ENCODE measurements at regions not wholly inside any gene's neighbourhood (a gene's known extent, or its start where the extent isn't known, plus 50 kb on each side); places are given as distances from the start of the nearest gene placed in this dataset.

DNA sequence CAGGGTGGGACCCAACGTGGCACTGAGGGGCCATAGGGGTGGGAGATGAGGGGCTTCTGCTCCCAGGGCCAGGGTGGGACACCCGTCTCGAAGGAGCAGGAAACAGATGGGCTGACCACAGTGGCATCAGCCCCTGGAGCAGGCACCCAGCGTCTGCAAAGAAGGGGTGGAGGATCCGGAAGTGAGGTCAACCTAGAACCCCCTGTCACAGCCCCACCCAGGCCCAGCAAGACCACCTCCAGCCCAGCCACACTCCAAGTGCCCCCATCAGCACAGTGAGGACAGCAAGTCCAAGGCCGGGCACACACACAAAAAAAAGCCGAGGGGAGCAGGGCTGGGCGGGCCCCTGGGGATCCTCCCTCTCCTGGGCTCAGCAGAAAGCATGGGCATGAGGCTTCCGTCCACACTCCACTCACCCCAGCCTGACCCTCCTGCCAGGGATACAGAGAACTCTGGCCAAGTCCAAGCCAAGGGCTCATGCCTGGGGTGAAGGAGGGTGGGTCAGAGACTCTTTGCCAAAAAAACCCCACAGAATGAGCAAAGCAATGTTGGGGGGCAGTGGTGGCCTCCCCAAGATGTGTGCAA lies 111.0 kb downstream of the FOXL3 start:
- CTCF ChIA-PET, result no interaction called here
- H3K4me3 Mint-ChIP-seq (ENCODE audit: low read depth, unreplicated experiment), result no peak overlapping the region

DNA sequence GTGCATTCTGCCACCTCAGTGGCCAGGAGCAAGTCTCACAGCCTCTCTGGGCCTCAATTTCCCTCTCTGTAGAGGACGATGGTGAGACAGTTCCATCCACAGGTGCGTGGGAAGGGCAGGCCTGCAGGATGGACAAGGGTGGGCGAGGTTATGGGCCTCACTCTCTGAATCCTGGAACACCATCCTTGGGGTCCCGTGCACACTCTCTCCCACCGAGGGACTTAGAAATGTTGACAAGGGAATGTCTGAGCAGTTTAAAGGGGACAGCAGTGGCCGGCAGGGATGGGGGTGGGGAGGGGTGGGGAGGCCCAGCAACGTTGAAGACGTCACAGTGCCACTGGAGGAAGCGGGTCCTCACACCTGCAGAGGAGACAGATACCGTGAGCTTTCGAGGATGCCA lies 111.5 kb downstream of the FOXL3 start:
- H3K36me3 Mint-ChIP-seq (ENCODE audit: insufficient read depth, unreplicated experiment), result no peaks in the 10 kb centered on the region
- BruUV-seq (replicated peaks), result no TSS peak
- no peak overlapping the region for H3K4me3 Mint-ChIP-seq (ENCODE audit: low read depth, unreplicated experiment)
- no peak overlapping the region for H3K27ac Mint-ChIP-seq (ENCODE audit: unreplicated experiment)
- peaks cover 86% of the 10 kb centered on the region for H3K27me3 Mint-ChIP-seq (ENCODE audit: unreplicated experiment)
- TF ChIP-seq, protein P1, sequence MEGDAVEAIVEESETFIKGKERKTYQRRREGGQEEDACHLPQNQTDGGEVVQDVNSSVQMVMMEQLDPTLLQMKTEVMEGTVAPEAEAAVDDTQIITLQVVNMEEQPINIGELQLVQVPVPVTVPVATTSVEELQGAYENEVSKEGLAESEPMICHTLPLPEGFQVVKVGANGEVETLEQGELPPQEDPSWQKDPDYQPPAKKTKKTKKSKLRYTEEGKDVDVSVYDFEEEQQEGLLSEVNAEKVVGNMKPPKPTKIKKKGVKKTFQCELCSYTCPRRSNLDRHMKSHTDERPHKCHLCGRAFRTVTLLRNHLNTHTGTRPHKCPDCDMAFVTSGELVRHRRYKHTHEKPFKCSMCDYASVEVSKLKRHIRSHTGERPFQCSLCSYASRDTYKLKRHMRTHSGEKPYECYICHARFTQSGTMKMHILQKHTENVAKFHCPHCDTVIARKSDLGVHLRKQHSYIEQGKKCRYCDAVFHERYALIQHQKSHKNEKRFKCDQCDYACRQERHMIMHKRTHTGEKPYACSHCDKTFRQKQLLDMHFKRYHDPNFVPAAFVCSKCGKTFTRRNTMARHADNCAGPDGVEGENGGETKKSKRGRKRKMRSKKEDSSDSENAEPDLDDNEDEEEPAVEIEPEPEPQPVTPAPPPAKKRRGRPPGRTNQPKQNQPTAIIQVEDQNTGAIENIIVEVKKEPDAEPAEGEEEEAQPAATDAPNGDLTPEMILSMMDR (IDR thresholded peaks at IDR 0.05; ENCODE audit: unreplicated experiment), result no peak
- intact Hi-C loops (cut with micrococcal nuclease; ENCODE audit: unreplicated experiment), result no loop called here
- no peak for DNase-seq
- H3K4me1 Mint-ChIP-seq (ENCODE audit: low read depth, unreplicated experiment), result no peaks in the 10 kb centered on the region
- H3K9me3 Mint-ChIP-seq (ENCODE audit: low read depth, unreplicated experiment), result peaks cover 18% of the 10 kb centered on the region
- CTCF ChIA-PET, result no interaction called here

More for the DNA sequence above, 111.0 kb downstream of the FOXL3 start:
- Mint-ChIP-seq H3K4me1 (ENCODE audit: low read depth, unreplicated experiment) (no peaks in the 10 kb centered on the region), H3K9me3 (ENCODE audit: low read depth, unreplicated experiment) (peaks cover 22% of the 10 kb centered on the region), H3K27ac (ENCODE audit: unreplicated experiment) (no peak overlapping the region), H3K36me3 (ENCODE audit: insufficient read depth, unreplicated experiment) (no peaks in the 10 kb centered on the region), H3K27me3 (ENCODE audit: unreplicated experiment) (peaks cover 84% of the 10 kb centered on the region)
- no TSS peak for BruUV-seq (replicated peaks)
- TF ChIP-seq, protein P1 (IDR thresholded peaks at IDR 0.05; ENCODE audit: unreplicated experiment), result no peak
- no peak for DNase-seq
- intact Hi-C loops (cut with micrococcal nuclease; ENCODE audit: unreplicated experiment), result no loop called here

DNA sequence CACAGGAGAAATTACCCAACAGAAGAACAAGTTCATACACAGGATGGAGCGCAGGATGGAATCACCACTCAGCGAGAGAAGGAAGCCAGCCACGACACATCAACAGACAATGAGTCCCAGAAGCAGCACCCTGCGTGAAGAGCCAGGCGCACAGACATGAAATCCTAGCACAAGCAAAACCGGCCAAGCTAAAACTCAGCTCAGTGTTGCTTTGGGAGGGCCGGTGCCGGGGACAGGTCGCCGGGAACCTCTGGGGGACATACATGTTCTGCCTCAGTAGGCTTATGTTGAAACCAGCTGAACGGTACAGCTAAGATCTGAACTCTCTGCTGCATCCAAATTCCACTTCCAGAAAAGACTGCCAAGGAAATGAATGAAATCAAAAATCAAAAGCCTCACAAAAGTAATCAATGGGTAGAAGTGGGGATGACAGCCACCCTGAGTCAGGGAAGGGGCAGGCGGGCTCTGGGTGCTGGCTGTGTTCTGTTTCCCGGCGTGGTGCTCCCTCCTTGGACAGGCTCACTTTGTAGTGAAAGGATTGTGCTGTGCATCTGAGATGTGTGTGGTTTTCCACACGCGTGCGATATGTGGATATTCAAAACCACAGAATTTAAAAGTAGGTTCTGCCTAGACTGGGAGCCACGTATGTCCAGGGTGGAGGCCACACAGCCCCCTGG lies 114.7 kb downstream of the PDGFA start:
- intact Hi-C loops (cut with micrococcal nuclease; ENCODE audit: unreplicated experiment), result no loop called here
- no peaks in the 10 kb centered on the region for H3K4me1 Mint-ChIP-seq (ENCODE audit: low read depth, unreplicated experiment)
- H3K4me3 Mint-ChIP-seq (ENCODE audit: low read depth, unreplicated experiment), result no peak overlapping the region
- no peaks in the 10 kb centered on the region for H3K36me3 Mint-ChIP-seq (ENCODE audit: insufficient read depth, unreplicated experiment)
- peaks cover 3% of the 10 kb centered on the region for H3K9me3 Mint-ChIP-seq (ENCODE audit: low read depth, unreplicated experiment)
- TF ChIP-seq, protein P1 (IDR thresholded peaks at IDR 0.05; ENCODE audit: unreplicated experiment), result no peak
- no TSS peak for BruUV-seq (replicated peaks)
- H3K27ac Mint-ChIP-seq (ENCODE audit: unreplicated experiment), result no peak overlapping the region
- DNase-seq, result no peak
- CTCF ChIA-PET, result no interaction called here
- H3K27me3 Mint-ChIP-seq (ENCODE audit: unreplicated experiment), result peaks cover 98% of the 10 kb centered on the region

DNA sequence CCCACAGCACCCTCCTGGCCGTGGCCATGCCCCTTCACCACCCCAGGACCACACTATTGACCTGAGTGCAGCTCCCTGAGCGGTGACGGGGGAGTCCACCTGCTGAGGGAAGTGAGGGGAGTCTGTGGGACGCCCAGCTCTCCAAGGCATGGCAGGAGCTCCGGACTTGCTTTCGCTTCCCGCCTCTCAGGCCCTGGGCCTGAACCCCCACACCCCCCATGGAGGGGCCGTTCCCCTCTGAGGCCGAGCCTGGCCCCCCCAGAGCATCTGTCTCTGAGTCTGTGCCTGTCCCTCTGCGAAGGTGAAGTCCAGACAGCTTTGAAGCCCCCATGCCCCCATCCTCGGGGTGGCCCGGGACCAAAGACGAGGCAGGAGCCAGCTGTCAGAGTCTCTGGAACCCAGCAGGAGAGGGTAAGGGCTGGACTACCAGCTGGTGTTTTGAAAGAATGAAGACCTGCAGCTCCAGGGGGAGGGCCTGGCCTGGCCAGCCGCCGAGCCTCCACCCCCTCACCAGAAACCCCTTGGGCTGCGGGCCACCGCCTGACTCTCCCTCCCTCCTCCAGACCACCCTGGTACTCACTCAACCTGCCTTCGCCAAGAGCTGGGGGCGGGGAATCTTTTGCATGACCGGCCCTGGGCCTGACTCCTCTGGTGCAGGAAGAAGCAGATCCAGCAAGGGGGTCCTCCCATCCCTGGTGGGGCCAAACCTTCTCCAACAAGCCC lies 114.0 kb downstream of the PDGFA start:
- TF ChIP-seq, protein P1 (IDR thresholded peaks at IDR 0.05; ENCODE audit: unreplicated experiment), result no peak
- H3K9me3 Mint-ChIP-seq (ENCODE audit: low read depth, unreplicated experiment), result peaks cover 3% of the 10 kb centered on the region
- H3K27ac Mint-ChIP-seq (ENCODE audit: unreplicated experiment), result no peak overlapping the region
- BruUV-seq (replicated peaks), result no TSS peak
- intact Hi-C loops (cut with micrococcal nuclease; ENCODE audit: unreplicated experiment), result no loop called here
- peaks cover 96% of the 10 kb centered on the region for H3K27me3 Mint-ChIP-seq (ENCODE audit: unreplicated experiment)
- CTCF ChIA-PET, result interaction anchor here (0.5 kb wide), 1 partner anchor 9 kb away, joined by 10 read pairs; no protein-coding TSS in a partner anchor
- H3K4me3 Mint-ChIP-seq (ENCODE audit: low read depth, unreplicated experiment), result no peak overlapping the region
- no peak for DNase-seq
- no peaks in the 10 kb centered on the region for H3K36me3 Mint-ChIP-seq (ENCODE audit: insufficient read depth, unreplicated experiment)
- H3K4me1 Mint-ChIP-seq (ENCODE audit: low read depth, unreplicated experiment), result no peaks in the 10 kb centered on the region
